SU-DHL-6 (cell line): ENCODE measurements at regions not wholly inside any gene's neighbourhood (a gene's known extent, or its start where the extent isn't known, plus 50 kb on each side); places are given as distances from the start of the nearest gene placed in this dataset.

Source experiments
- EZH2phosphoT487 ChIP-seq: fragments of 200-600 bp; sonication (generic), shearing (Covaris generic); conservative IDR thresholded peaks from 2 replicates; pipeline ENCODE4 v1.6.1; 2018; ENCODE audit warnings: mild to moderate bottlenecking, antibody characterized with exemption, low read length, moderate library complexity, mixed read lengths
- TF ChIP-seq, protein P1 (sequence below): fragments of 200-600 bp; sonication (generic); IDR thresholded peaks from one replicate; pipeline ENCODE4 v1.5.1; 2017; ENCODE audit warnings: antibody characterized with exemption, mild to moderate bottlenecking, low read length, moderate library complexity; ENCODE audit not compliant: insufficient read depth, poor library complexity, severe bottlenecking

DNA sequence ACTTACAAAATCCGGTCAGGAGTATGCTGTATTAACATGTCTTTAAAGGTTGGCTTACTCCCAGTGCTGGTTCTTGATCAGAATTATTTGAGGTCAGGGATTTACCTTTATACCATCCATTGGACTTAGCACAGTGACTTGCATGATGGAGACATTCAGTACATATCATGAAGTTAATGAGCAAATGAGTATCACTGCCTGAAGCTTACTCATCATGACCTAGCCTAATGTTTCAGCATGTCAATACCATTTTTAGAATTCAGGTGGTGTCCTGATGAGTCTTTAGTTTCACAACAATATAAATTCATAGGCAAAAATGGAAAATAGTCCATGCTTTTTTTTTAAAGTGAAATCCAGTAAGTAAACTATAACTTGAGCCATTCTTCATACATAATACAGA is 226.0 kb upstream of the C9orf72 start:
- TF ChIP-seq, protein P1, sequence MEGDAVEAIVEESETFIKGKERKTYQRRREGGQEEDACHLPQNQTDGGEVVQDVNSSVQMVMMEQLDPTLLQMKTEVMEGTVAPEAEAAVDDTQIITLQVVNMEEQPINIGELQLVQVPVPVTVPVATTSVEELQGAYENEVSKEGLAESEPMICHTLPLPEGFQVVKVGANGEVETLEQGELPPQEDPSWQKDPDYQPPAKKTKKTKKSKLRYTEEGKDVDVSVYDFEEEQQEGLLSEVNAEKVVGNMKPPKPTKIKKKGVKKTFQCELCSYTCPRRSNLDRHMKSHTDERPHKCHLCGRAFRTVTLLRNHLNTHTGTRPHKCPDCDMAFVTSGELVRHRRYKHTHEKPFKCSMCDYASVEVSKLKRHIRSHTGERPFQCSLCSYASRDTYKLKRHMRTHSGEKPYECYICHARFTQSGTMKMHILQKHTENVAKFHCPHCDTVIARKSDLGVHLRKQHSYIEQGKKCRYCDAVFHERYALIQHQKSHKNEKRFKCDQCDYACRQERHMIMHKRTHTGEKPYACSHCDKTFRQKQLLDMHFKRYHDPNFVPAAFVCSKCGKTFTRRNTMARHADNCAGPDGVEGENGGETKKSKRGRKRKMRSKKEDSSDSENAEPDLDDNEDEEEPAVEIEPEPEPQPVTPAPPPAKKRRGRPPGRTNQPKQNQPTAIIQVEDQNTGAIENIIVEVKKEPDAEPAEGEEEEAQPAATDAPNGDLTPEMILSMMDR = no peak
- no peak for TF ChIP-seq EZH2phosphoT487
